GM21381 (cell line): ENCODE measurements at regions not wholly inside any gene's neighbourhood (a gene's known extent, or its start where the extent isn't known, plus 50 kb on each side); places are given as distances from the start of the nearest gene placed in this dataset.
"Not testable (repeated sequence)": the region's sequence is repeated elsewhere in the genome, so short reads cannot be mapped to it uniquely, and the experiment has no call there.

Experiments used
- ATAC-seq: cut with Tn5 transposase; IDR thresholded peaks from one replicate; pipeline ENCODE4 v1.9.1; 2021; ENCODE audit warnings: mild to moderate bottlenecking, moderate library complexity; ENCODE audit not compliant: unreplicated experiment

DNA sequence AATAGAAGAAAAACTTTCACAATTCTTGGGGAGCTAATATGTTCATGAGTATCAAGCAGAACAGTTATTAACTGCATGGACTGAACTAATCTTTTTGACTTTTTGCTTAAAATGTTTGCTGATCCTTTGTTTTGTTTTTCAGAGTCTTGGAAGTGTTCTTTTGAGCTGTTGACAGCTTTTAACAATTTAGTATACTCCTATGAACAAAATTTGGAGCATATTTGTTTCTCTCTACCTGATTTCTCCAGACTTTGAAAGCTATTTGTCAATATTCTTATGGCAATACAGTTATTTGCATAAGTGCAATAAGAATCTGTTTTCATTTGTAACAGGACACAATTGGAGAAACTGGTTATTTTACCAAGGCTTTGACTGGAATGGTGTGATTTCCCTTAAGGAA lies 192.0 kb upstream of the ETV3 start:
- ATAC-seq, result not testable (repeated sequence)

DNA sequence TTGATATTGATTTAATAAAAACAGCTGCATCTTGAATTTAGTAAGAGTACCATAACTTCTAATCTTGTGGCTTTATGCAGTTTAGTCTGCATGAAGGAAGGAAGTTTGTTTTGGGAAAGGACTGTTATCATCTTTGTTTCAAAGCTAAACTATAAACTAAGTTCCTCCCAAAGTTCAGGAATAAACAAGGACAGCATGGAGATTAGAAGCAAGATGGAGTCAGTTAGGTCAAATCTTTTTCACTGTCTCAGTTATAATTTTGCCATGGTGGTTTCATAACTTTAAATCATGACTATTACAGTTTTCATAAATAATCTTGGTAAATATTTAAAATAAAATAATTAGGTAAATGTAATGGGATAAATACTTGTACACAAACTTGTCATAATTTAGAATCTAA lies 189.9 kb upstream of the ETV3 start:
- not testable (repeated sequence) for ATAC-seq

DNA sequence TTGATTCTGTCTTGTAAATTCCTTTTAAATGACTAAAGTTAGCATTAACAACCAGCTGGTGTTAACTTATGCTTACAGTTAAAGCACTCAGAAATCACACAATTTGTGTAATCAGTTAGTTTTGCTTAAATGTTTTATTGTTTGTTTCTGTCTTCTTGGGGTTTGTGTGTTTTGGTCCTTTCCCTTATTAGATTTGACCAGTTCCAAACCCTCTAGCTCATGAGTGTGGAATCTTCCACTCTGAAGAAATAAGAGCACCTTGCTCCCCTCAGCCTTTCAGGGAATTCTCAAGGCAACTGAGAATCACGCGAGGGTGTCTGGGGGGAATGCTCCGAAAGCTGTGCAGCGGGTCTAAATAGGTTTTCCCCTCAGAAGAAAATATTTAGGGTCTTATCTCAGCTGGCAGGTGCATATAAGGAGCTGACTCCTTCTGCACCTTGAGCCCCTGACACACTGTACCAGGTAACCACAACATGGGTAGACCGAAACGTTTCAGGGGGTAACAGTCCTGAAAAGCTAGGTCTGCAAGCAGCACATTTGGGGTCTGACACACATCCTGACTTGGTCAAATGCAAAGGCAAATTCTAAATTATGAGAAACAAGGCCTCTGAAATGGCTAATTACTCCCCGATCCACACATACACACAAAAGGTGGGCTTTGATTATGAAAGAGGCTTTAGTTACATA lies 188.1 kb upstream of the ETV3 start:
- no peak for ATAC-seq

DNA sequence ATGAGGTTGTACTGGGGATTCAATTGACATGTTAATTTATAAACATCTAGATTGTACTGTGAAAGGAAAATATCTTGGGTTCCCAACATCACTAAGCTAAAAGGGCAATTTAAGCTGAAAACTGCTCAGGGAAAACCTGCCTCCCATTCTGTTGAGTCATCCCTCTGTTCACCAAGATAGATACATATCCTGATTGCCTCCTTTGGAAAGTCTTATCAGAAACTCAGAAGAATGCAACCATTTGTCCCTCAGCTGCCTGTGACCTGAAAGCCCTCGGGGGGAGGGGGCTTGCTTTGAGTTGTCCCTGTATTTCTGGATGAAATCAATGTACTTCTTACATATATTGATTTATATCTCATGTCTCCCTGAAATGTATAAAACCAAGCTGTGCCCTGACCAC lies 187.0 kb upstream of the ETV3 start:
- no peak for ATAC-seq

DNA sequence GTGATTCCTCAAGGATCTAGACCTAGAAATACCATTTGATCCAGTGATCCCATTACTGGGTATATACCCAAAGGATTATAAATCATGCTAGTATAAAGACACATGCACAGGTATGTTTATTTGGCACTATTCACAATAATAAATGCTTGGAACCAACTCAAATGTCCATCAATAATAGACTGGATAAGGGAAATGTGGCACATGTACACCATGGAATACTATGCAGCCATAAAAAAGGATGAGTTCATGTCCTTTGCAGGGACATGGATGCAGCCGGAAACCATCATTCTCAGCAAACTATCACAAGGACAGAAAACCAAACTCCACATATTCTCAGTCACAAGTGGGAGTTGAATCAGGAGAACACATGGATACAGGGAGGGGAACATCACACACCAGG lies 183.8 kb upstream of the ETV3 start:
- not testable (repeated sequence) for ATAC-seq

DNA sequence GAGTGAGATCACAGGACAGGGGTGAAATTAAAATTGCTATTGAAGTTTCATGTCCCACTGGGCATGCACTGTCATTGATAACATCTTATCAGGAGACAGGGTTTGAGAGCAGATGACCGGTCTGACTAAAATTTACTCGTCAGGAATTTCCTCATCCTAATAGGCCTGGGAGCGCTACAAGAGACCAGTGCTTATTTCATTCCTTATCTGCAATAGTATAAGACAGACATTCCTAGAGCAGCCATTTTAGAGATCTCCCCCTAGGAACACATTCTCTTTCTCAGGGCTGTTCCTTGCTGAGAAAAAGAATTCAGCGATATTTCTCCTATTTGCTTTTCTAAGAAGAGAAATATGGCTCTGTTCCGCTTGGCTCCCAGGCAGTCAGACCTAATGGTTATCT lies 181.4 kb upstream of the ETV3 start:
- ATAC-seq, result no peak

DNA sequence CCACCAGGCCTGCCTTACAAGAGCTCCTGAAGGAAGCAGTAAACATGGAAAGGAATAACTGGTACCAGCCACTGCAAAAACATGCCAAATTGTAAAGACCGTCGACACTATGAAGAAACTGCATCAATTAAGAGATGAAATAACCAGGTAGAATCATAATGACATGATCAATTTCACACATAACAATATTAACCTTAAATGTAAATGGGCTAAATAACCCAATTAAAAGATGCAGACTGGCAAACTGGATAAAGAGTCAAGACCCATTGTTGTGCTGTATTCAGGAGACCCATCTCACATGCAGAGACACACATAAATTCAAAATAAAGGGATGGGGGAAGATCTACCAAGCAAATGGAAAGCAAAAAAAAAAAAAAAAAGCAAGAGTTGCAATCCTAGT lies 179.0 kb upstream of the ETV3 start:
- ATAC-seq, result not testable (repeated sequence)

DNA sequence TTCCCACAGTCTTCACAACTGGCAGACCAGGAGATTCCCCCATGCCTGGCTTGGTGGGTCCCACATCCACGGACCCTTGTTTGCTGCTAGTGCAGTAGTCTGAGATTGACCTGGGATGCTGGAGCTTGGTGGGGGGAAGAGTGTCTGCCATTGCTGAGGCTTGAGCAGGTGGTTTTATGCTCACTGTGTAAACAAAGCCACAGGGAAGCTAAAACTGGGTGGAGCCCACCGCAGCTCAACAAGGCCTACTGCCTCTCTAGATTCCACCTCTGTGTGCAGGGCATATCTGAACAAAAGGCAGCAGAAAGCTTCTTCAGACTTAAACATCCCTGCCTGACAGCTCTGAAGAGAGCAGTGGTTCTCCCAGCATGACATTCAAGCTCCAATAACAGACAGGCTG lies 177.3 kb upstream of the ETV3 start:
- no peak for ATAC-seq

DNA sequence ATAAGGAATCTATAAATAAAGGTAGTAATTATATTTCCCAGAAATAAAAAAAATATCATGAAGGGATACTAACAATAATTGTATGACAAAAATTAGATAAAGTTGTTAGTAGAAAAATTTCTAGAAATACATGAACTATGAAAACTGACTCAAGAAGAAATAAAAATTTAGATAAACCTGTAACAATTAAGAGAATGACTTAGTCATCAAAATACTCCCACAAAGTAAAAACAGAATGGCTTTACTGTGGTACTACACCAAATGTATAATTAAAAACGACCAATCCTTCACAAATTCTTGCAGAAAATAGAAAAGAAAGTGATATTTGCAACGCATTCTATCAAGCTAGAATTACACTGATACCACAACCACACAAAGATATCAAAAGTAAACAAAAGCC lies 176.2 kb upstream of the ETV3 start:
- ATAC-seq, result no peak

DNA sequence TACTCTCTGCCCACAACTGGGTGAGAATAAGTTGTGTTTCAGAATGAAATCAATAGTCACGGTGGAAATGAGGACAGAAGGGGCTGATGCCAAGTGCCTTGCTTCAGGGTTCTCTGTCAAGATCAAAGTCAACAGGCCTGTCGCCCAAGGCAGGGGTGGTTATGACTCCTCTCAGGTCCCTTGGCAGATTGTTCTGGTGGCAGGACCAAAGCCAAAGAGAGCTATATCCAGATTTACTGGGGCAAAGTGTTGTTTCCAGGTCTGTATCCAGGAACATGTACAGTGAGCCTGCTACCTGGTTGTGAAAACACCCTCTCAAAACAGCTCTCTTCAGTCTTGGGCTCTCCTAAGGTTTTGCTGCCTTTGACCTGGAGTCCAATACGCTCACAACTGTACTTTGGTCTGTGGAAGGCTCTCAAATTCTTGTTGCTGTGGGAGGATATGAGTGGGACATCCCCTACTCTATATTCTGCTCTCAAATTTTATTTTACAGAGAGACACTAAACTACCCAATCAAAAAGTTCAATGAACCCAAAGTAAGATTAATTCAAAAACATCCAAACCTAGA lies 175.1 kb upstream of the ETV3 start:
- no peak for ATAC-seq

DNA sequence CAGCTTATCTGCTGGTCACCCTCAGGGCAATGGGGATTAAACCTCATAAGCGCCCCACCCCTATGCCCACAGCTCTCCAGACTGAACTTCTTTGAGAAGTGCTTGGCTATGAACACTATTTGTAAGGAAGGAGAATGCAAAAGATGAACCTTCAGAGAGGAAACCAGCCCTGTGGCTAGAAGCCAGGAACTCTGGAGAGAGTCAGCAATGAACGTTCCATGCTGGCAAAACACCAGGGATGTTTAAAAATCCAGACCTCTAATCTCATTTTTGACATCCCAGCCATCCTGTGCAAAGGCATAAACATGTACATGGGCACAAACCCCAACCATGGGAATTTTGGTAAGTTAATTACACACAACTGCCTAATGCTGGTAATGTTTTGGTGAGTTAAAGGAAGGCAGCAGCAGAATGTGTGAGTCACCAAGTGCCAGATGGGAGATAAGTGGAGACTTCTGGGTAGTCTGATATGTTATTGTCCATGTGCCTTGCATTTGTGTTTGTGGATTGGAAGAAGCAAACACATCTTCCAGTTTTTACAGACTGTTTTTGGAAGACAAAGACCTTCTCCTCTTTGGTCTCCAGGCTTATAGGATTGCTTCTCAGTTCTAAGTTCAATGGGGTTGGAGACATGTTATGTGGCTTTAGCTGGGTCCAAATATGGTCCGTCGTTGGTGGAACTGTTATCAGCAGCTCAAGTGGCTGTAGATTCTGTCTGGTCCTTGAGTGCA lies 174.1 kb upstream of the ETV3 start:
- no peak for ATAC-seq

DNA sequence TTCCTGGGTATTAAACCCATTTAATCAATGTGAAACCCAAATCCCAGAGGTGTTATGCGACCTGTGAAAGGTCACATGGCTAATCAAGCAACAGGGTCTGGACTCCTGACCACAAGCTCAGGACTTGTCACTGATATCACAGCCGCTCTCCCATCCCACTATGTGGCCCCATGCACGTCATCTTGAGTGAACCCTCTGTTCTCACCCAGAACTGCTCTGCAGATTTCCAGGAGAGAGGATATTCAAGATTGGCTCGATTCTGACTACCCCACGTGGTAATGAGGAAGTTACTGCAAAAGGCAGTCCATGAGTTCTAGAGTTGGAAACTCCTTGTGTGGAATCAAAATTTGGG lies 173.5 kb upstream of the ETV3 start:
- ATAC-seq, result no peak

DNA sequence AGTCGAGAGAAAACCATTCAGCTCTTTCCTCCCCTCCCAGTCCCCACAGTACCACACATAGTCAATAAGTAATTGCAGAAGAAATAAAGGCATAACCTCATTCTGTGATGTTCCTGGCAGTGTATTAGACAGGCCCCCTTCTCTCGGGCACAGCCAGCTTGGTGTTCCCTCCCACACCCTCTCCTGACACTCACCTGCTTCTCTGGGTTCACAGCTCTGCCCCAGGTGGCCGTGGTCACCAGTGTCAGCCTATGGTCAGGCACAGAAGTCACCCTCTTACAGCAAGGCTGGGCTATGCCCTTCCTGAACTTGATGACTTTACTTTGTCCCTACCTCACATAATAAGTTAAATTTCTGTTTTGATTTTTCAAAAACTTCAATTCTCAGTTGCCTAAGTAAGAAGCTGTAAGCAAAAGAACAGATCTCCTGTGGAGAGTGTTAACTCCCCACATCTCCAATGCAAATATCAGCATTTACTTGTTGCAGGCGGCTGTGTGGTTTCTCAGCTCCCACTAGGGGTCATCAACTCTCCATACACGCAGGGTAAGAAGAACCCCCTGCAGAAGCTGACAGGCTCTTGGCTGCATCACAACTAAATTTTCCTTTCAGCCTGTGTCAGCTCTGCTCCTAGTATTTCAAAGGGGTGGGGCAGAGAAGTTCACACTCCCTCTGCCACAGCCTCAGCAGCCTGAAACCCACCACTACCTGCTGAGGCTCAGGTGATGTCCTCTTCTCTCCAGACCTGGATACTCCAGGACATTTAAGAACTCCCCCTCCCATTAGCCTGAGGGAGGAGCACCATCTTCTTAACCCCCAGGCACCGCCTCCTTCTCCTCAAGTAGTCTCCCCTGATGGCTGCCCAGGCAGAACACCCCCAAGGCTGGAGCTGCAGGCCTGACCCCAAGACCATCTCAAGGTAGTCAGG lies 172.9 kb upstream of the ETV3 start:
- ATAC-seq, result not testable (repeated sequence)

DNA sequence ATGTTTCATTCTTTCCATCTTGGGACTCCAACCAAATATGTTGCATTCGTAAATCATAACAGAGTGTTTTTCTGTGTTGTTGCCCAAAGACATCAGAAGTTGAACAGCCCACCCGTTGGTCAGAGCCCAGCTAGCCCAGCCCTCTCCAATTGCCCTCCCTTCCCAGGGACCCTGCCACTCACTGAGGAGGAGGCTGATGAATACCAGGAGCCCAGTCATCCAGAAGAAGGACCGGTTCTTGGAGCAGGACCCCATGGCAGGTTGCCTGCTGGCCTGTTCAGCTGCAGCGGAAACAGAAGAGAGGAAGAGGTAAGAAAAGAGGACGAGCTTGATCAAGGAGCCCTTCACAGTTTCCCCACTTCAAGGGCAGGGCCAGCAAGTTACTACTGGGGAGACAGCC lies 172.2 kb upstream of the ETV3 start:
- no peak for ATAC-seq

DNA sequence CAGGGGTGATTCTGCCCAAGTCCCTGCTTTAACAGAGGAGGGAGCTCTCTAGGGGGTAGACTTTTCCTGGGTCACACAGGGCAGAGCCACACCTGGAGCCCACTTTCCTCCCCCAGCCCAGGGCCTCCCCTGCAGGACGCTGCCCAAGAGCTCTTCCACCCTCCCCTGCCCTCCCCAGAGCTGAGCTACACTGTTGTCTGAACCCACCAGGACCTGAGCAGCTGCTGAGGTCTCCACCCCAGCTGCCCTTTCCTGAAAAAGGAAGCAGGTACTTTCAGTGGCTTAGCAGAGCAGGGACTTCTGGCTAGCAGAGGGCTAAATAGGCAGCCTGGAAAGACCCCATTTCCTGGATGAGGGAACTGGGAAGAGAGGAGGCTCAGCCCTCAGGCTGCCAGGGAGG lies 169.3 kb upstream of the ETV3 start:
- peak; percentile 56 for ATAC-seq

DNA sequence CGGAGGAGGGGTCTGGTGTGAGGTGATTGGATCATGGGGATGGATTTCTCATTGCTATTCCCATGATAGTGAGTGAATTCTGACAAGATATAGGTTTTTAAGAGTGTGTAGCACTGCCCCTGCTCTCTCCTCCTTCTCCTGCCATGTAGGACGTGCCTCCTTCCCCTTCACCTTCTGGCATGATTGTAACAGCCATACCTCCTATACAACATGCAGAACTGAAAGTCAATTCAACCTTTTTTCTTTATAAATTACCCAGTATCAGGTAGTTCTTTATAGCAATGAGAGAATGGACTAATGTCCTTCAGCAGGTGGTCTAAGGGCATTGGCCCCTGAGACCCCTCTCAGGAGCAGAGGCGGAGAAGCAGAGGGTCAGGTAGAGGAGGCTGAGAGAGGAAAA lies 168.7 kb upstream of the ETV3 start:
- no peak for ATAC-seq

DNA sequence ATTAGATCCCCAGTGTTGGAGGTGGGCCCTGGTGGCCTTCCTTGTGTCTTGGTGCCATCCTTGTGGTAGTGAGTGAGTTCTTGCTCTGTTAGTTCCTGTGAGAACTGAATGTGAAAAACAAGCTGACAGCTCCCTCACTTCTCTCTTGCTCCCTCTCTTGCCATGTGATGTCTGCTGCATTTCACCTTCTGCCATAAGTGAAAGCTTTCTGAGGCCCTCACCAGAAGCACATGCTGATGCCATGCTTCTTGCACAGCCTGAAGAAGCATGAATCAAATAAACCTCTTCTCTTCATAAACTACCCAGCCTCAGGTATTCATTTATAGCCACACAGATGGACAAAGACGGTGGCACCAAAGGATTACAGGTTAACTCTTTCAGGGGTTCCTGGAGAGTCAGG lies 166.1 kb upstream of the ETV3 start:
- ATAC-seq, result no peak

DNA sequence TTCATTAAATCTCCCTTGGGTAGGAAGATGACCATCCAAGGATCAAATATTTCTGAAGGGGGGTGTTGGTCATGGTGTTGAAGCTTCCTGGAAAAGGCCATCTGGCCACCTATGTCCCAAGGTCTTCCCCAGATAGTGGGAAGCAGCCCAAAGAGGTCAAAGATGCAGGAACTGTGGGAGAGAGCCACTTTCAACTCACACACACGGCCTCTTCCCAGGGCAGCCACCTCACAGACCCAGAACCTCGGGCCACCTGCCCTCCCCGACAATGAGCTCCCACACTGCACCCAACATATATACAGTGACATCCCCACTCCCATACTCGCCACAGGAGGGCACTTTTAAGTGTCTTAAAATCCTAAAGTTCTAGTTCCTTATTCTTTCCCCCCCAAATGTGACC lies 164.5 kb upstream of the ETV3 start:
- ATAC-seq, result no peak

DNA sequence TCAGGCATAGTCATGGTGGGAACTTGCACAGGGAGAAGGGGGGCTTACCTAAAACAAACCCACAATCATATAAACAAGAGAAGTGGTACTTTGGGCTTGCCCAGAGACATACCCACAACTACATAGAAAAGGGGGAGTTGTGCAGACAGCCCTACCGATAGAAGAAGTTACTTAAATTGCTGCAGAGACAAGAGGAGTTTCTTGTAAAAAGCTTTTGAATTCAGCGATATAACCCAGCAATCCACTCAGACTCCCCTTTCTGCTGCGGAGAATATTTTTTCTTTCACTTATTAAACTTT lies 164.0 kb upstream of the ETV3 start:
- no peak for ATAC-seq

DNA sequence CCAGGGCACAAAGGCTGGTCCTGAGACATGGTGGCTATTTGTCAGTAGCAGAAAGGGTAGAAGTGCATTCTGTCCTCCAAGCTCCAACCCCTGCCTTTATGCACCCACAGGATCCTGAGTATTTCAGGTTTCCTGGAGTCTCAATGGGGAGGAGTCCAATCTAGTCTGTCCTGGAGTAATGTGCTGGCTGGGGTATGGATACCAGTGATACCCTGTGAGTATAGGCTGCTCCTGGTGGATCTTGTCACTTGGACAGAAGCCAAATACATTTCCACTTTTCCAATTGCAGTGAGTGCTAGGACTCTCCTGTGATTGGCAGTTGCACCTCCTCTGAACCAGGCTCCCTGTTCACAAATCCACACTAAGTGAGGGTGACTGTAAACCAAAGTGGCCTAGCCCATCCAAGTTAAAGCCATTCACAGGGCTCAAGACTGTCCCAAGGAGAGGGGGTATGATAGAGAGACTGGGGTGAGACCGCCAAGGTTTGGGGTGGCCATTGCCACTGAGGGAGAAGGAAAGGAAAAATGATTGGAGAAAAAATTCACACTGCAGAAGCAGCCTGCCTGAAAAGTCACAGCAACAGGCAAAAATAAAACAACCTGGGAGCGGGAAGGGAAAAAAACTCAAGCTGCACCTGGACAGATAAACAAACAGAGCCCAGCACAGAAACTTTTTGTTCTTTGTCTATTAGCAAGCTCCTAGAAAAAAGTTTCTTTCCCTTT lies 163.4 kb upstream of the ETV3 start:
- ATAC-seq, result no peak
